ENCODE measurements at regions not wholly inside any gene's neighbourhood (a gene's known extent, or its start where the extent isn't known, plus 50 kb on each side); places are given as distances from the start of the nearest gene placed in this dataset.

DNA sequence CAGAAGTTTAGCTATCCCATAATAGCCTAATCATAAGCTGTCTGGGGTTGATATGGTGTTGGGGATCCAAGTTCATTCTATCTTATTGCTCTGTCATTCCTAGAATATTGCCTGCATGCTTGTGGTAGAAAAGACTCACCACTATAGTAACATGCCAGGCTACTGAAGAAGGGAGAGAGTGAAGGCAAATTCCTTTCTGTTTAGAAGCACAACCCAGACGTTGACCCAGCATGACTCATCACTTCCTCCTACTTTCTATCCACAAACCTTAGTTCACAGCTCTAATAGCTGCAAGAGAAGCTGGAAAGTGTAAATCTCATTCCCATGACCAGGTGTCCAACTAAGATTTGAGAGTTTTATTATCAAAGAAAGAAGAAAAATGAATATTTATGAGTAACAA, 57.8 kb upstream of the NMD3 start:
- no peaks in the 10 kb centered on the region for H3K36me3 ChIP-seq (ENCODE audit: control insufficient read depth in 4 of 4, insufficient read depth in 3 of 4, low read depth in 1 of 4, low read length in 3 of 4)
- H3K4me3 ChIP-seq (ENCODE audit: low read depth in 1 of 3, low read length in 3 of 3) = no peak overlapping the region
- TF ChIP-seq, protein P1, sequence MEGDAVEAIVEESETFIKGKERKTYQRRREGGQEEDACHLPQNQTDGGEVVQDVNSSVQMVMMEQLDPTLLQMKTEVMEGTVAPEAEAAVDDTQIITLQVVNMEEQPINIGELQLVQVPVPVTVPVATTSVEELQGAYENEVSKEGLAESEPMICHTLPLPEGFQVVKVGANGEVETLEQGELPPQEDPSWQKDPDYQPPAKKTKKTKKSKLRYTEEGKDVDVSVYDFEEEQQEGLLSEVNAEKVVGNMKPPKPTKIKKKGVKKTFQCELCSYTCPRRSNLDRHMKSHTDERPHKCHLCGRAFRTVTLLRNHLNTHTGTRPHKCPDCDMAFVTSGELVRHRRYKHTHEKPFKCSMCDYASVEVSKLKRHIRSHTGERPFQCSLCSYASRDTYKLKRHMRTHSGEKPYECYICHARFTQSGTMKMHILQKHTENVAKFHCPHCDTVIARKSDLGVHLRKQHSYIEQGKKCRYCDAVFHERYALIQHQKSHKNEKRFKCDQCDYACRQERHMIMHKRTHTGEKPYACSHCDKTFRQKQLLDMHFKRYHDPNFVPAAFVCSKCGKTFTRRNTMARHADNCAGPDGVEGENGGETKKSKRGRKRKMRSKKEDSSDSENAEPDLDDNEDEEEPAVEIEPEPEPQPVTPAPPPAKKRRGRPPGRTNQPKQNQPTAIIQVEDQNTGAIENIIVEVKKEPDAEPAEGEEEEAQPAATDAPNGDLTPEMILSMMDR (IDR thresholded peaks at IDR 0.05; ENCODE audit: low read depth, low read length, missing input control) = no peak
- TF ChIP-seq HNF4A (conservative IDR thresholded peaks at IDR 0.05) (no peak), NR2F2 (IDR thresholded peaks at IDR 0.05) (no peak), GABPA (IDR thresholded peaks at IDR 0.05 in 1 of 2, conservative IDR thresholded peaks at IDR 0.05 in 1 of 2) (no peak), SP1 (IDR thresholded peaks at IDR 0.05) (no peak), HNF4G (IDR thresholded peaks at IDR 0.05) (no peak), FOXA1 (IDR thresholded peaks at IDR 0.05) (no peak), YY1 (IDR thresholded peaks at IDR 0.05) (no peak), EGR1 (IDR thresholded peaks at IDR 0.05; ENCODE audit: low read depth in 2 of 2) (no peak)
- TF ChIP-seq, protein P2, sequence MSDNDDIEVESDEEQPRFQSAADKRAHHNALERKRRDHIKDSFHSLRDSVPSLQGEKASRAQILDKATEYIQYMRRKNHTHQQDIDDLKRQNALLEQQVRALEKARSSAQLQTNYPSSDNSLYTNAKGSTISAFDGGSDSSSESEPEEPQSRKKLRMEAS (IDR thresholded peaks at IDR 0.05) = no peak
- TF ChIP-seq, protein P3, sequence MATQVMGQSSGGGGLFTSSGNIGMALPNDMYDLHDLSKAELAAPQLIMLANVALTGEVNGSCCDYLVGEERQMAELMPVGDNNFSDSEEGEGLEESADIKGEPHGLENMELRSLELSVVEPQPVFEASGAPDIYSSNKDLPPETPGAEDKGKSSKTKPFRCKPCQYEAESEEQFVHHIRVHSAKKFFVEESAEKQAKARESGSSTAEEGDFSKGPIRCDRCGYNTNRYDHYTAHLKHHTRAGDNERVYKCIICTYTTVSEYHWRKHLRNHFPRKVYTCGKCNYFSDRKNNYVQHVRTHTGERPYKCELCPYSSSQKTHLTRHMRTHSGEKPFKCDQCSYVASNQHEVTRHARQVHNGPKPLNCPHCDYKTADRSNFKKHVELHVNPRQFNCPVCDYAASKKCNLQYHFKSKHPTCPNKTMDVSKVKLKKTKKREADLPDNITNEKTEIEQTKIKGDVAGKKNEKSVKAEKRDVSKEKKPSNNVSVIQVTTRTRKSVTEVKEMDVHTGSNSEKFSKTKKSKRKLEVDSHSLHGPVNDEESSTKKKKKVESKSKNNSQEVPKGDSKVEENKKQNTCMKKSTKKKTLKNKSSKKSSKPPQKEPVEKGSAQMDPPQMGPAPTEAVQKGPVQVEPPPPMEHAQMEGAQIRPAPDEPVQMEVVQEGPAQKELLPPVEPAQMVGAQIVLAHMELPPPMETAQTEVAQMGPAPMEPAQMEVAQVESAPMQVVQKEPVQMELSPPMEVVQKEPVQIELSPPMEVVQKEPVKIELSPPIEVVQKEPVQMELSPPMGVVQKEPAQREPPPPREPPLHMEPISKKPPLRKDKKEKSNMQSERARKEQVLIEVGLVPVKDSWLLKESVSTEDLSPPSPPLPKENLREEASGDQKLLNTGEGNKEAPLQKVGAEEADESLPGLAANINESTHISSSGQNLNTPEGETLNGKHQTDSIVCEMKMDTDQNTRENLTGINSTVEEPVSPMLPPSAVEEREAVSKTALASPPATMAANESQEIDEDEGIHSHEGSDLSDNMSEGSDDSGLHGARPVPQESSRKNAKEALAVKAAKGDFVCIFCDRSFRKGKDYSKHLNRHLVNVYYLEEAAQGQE (IDR thresholded peaks at IDR 0.05) = no peak
- TF ChIP-seq, protein P4, sequence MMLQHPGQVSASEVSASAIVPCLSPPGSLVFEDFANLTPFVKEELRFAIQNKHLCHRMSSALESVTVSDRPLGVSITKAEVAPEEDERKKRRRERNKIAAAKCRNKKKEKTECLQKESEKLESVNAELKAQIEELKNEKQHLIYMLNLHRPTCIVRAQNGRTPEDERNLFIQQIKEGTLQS (IDR thresholded peaks at IDR 0.05) = no peak
- no peak overlapping the region for H3K9ac ChIP-seq (ENCODE audit: low read depth in 1 of 2, low read length in 2 of 2)
- H3K27me3 ChIP-seq (ENCODE audit: control insufficient read depth in 4 of 4, insufficient read depth in 4 of 4, low read length in 3 of 4) = no peaks in the 10 kb centered on the region
- H3K27ac ChIP-seq (ENCODE audit: low read depth in 1 of 2, low read length in 2 of 2) = no peak overlapping the region
- WGBS = 45% methylated on average over 1 of the region's 1 CpG
- H3K4me1 ChIP-seq (ENCODE audit: control insufficient read depth in 4 of 4, insufficient read depth in 4 of 4, low read length in 3 of 4) = no peaks in the 10 kb centered on the region
- DNase-seq (ENCODE audit: low spot score) = no peak
- H3K9me3 ChIP-seq (ENCODE audit: control insufficient read depth in 4 of 4, low read length in 3 of 4) = peaks cover 0 to 5% (median 2%) of the 10 kb centered on the region in 4 donors

DNA sequence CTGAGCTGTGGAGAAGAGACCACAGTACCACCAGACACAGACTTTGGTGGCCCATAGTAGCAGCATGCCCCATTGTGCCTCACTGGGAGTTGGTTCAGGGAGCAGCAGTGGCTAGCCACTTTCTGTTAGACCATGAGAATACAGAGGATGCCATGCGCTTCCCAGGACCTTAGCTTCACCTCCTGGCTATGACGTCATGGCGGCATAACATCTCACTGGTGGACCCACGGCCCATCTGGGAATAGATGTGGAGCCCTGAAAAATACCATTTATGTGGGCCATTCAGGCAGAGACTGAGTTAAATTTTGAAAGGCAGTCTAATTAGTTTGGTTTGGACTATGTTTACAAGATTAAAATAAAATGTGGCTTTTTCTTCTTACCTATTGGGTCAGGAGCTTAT, 55.1 kb upstream of the NMD3 start:
- DNase-seq (ENCODE audit: low spot score) = no peak
- TF ChIP-seq, protein P4 (IDR thresholded peaks at IDR 0.05) = no peak
- H3K27ac ChIP-seq (ENCODE audit: low read depth in 1 of 2, low read length in 2 of 2) = no peak overlapping the region
- 96% methylated on average over 4 of the region's 4 CpGs for WGBS
- no peaks in the 10 kb centered on the region for H3K27me3 ChIP-seq (ENCODE audit: control insufficient read depth in 4 of 4, insufficient read depth in 4 of 4, low read length in 3 of 4)
- H3K4me3 ChIP-seq (ENCODE audit: low read depth in 1 of 3, low read length in 3 of 3) = no peak overlapping the region
- no peaks in the 10 kb centered on the region for H3K36me3 ChIP-seq (ENCODE audit: control insufficient read depth in 4 of 4, insufficient read depth in 3 of 4, low read depth in 1 of 4, low read length in 3 of 4)
- H3K9ac ChIP-seq (ENCODE audit: low read depth in 1 of 2, low read length in 2 of 2) = no peak overlapping the region
- peaks cover 0 to 5% (median 2%) of the 10 kb centered on the region in 4 donors for H3K9me3 ChIP-seq (ENCODE audit: control insufficient read depth in 4 of 4, low read length in 3 of 4)
- H3K4me1 ChIP-seq (ENCODE audit: control insufficient read depth in 4 of 4, insufficient read depth in 4 of 4, low read length in 3 of 4) = peaks cover 0 to 1% (median 0%) of the 10 kb centered on the region in 4 donors

DNA sequence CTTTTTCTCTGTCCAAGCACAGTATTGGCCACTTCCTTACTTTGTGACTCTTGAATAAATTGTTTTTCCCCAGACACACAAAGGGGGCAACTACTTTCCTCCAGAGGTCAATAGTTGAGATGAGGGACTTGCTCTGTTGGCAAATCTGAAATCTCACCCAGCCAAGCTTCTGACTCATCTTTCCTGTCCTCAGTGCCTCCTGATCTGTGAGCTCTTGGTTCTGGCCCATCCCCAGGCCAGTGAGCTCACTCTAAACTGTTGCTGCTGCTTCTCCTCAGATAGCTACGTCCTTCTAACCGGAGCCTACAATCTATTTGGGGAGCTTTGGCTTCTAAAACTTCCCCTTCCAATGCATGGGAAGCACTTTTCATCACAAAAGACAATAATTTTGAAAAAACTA, 50.0 kb upstream of the NMD3 start:
- no peak overlapping the region for H3K9ac ChIP-seq (ENCODE audit: low read depth in 1 of 2, low read length in 2 of 2)
- H3K4me3 ChIP-seq (ENCODE audit: low read depth in 1 of 3, low read length in 3 of 3) = no peak overlapping the region
- H3K27me3 ChIP-seq (ENCODE audit: control insufficient read depth in 4 of 4, insufficient read depth in 4 of 4, low read length in 3 of 4) = no peaks in the 10 kb centered on the region
- TF ChIP-seq GABPA (IDR thresholded peaks at IDR 0.05 in 1 of 2, conservative IDR thresholded peaks at IDR 0.05 in 1 of 2) = no peak
- TF ChIP-seq NR2F2 (IDR thresholded peaks at IDR 0.05) = peak; percentile 25
- peak in 1 of 2 donors; percentile 46 for TF ChIP-seq JUND (IDR thresholded peaks at IDR 0.05)
- no peaks in the 10 kb centered on the region for H3K9me3 ChIP-seq (ENCODE audit: control insufficient read depth in 4 of 4, low read length in 3 of 4)
- 70% methylated on average over 2 of the region's 2 CpGs for WGBS
- H3K4me1 ChIP-seq (ENCODE audit: control insufficient read depth in 4 of 4, insufficient read depth in 4 of 4, low read length in 3 of 4) = peaks cover 0 to 3% (median 0%) of the 10 kb centered on the region in 4 donors
- DNase-seq (ENCODE audit: low spot score) = no peak
- no peaks in the 10 kb centered on the region for H3K36me3 ChIP-seq (ENCODE audit: control insufficient read depth in 4 of 4, insufficient read depth in 3 of 4, low read depth in 1 of 4, low read length in 3 of 4)
- no peak overlapping the region for H3K27ac ChIP-seq (ENCODE audit: low read depth in 1 of 2, low read length in 2 of 2)
